ENCODE measurements at regions not wholly inside any gene's neighbourhood (a gene's known extent, or its start where the extent isn't known, plus 50 kb on each side); places are given as distances from the start of the nearest gene placed in this dataset.
"Not testable (repeated sequence)": the region's sequence is repeated elsewhere in the genome, so short reads cannot be mapped to it uniquely, and the experiment has no call there.

- Histone ChIP-seq H3K4me3 (no peak overlapping the region), H3K27ac (no peak overlapping the region), H3K9me3 (ENCODE audit: low read depth, low read length) (no peaks in the 10 kb centered on the region), H3K36me3 (ENCODE audit: insufficient read depth, low read length) (no peaks in the 10 kb centered on the region), H3K9ac (ENCODE audit: insufficient read length) (no peak overlapping the region)
- no peak for DNase-seq (ENCODE audit: low read depth, low spot score)
- TF ChIP-seq EZH2 (IDR thresholded peaks at IDR 0.05), result no peak
- TF ChIP-seq FOXP2 (optimal IDR thresholded peaks at IDR 0.05; ENCODE audit: control extremely low read depth, extremely low read length, insufficient read depth), result no peak
- TF ChIP-seq POLR2AphosphoS5 (IDR thresholded peaks at IDR 0.05; ENCODE audit: borderline replicate concordance, low read depth, low read length), result no peak
Measured at GRCh38 chr17:71592431-71592830, 528.4 kb upstream of the SOX9 start.

- no peak for DNase-seq (ENCODE audit: low read depth, low spot score)
- H3K9ac ChIP-seq (ENCODE audit: insufficient read length), result no peak overlapping the region
- TF ChIP-seq POLR2AphosphoS5 (IDR thresholded peaks at IDR 0.05; ENCODE audit: borderline replicate concordance, low read depth, low read length) (no peak), FOXP2 (optimal IDR thresholded peaks at IDR 0.05; ENCODE audit: control extremely low read depth, extremely low read length, insufficient read depth) (no peak), EZH2 (IDR thresholded peaks at IDR 0.05) (no peak)
- H3K9me3 ChIP-seq (ENCODE audit: low read depth, low read length), result no peaks in the 10 kb centered on the region
- H3K36me3 ChIP-seq (ENCODE audit: insufficient read depth, low read length), result no peaks in the 10 kb centered on the region
- H3K27ac ChIP-seq, result no peak overlapping the region
- no peak overlapping the region for H3K4me3 ChIP-seq
Measured at GRCh38 chr17:71593078-71593477, 527.7 kb upstream of the SOX9 start.

- not testable (repeated sequence) for H3K4me3 ChIP-seq; H3K9ac ChIP-seq (ENCODE audit: insufficient read length); DNase-seq (ENCODE audit: low read depth, low spot score); H3K27ac ChIP-seq; H3K9me3 ChIP-seq (ENCODE audit: low read depth, low read length); H3K36me3 ChIP-seq (ENCODE audit: insufficient read depth, low read length)
Measured at GRCh38 chr17:71599583-71599982, 521.2 kb upstream of the SOX9 start.

GRCh38 chr17:71600137-71600789 is 520.6 kb upstream of the SOX9 start:
- no peak for TF ChIP-seq POLR2AphosphoS5 (IDR thresholded peaks at IDR 0.05; ENCODE audit: borderline replicate concordance, low read depth, low read length)
- TF ChIP-seq FOXP2 (optimal IDR thresholded peaks at IDR 0.05; ENCODE audit: control extremely low read depth, extremely low read length, insufficient read depth), result no peak
- H3K36me3 ChIP-seq (ENCODE audit: insufficient read depth, low read length), result no peaks in the 10 kb centered on the region
- no peak overlapping the region for H3K4me3 ChIP-seq
- no peak for DNase-seq (ENCODE audit: low read depth, low spot score)
- H3K9ac ChIP-seq (ENCODE audit: insufficient read length), result no peak overlapping the region
- H3K27ac ChIP-seq, result no peak overlapping the region
- H3K9me3 ChIP-seq (ENCODE audit: low read depth, low read length), result no peaks in the 10 kb centered on the region

GRCh38 chr17:71601894-71602504 is 518.8 kb upstream of the SOX9 start:
- Histone ChIP-seq H3K9me3 (ENCODE audit: low read depth, low read length) (no peaks in the 10 kb centered on the region), H3K4me3 (no peak overlapping the region), H3K27ac (no peak overlapping the region), H3K9ac (ENCODE audit: insufficient read length) (no peak overlapping the region), H3K36me3 (ENCODE audit: insufficient read depth, low read length) (no peaks in the 10 kb centered on the region)
- TF ChIP-seq POLR2AphosphoS5 (IDR thresholded peaks at IDR 0.05; ENCODE audit: borderline replicate concordance, low read depth, low read length) (no peak), EZH2 (IDR thresholded peaks at IDR 0.05) (no peak), FOXP2 (optimal IDR thresholded peaks at IDR 0.05; ENCODE audit: control extremely low read depth, extremely low read length, insufficient read depth) (no peak)
- DNase-seq (ENCODE audit: low read depth, low spot score), result no peak

- DNase-seq (ENCODE audit: low read depth, low spot score), result no peak
- Histone ChIP-seq H3K36me3 (ENCODE audit: insufficient read depth, low read length) (no peaks in the 10 kb centered on the region), H3K4me3 (no peak overlapping the region), H3K9me3 (ENCODE audit: low read depth, low read length) (no peaks in the 10 kb centered on the region), H3K9ac (ENCODE audit: insufficient read length) (no peak overlapping the region), H3K27ac (no peak overlapping the region)
- TF ChIP-seq EZH2 (IDR thresholded peaks at IDR 0.05), result no peak
- no peak for TF ChIP-seq FOXP2 (optimal IDR thresholded peaks at IDR 0.05; ENCODE audit: control extremely low read depth, extremely low read length, insufficient read depth)
- no peak for TF ChIP-seq POLR2AphosphoS5 (IDR thresholded peaks at IDR 0.05; ENCODE audit: borderline replicate concordance, low read depth, low read length)
Measured at GRCh38 chr17:71613996-71614395, 506.8 kb upstream of the SOX9 start.

- TF ChIP-seq FOXP2 (optimal IDR thresholded peaks at IDR 0.05; ENCODE audit: control extremely low read depth, extremely low read length, insufficient read depth) (no peak), EZH2 (IDR thresholded peaks at IDR 0.05) (no peak), POLR2AphosphoS5 (IDR thresholded peaks at IDR 0.05; ENCODE audit: borderline replicate concordance, low read depth, low read length) (no peak)
- no peak overlapping the region for H3K27ac ChIP-seq
- H3K4me3 ChIP-seq, result no peak overlapping the region
- no peaks in the 10 kb centered on the region for H3K9me3 ChIP-seq (ENCODE audit: low read depth, low read length)
- no peak for DNase-seq (ENCODE audit: low read depth, low spot score)
- H3K9ac ChIP-seq (ENCODE audit: insufficient read length), result no peak overlapping the region
- no peaks in the 10 kb centered on the region for H3K36me3 ChIP-seq (ENCODE audit: insufficient read depth, low read length)
Measured at GRCh38 chr17:71615820-71616219, 505.0 kb upstream of the SOX9 start.

GRCh38 chr17:71617767-71618166 is 503.1 kb upstream of the SOX9 start:
- not testable (repeated sequence) for H3K4me3 ChIP-seq; H3K36me3 ChIP-seq (ENCODE audit: insufficient read depth, low read length); H3K9me3 ChIP-seq (ENCODE audit: low read depth, low read length); H3K9ac ChIP-seq (ENCODE audit: insufficient read length); H3K27ac ChIP-seq; DNase-seq (ENCODE audit: low read depth, low spot score)

GRCh38 chr17:71625330-71625729 is 495.5 kb upstream of the SOX9 start:
- Histone ChIP-seq H3K4me3 (no peak overlapping the region), H3K36me3 (ENCODE audit: insufficient read depth, low read length) (no peaks in the 10 kb centered on the region), H3K9me3 (ENCODE audit: low read depth, low read length) (no peaks in the 10 kb centered on the region), H3K9ac (ENCODE audit: insufficient read length) (no peak overlapping the region), H3K27ac (no peak overlapping the region)
- TF ChIP-seq EZH2 (IDR thresholded peaks at IDR 0.05) (no peak), FOXP2 (optimal IDR thresholded peaks at IDR 0.05; ENCODE audit: control extremely low read depth, extremely low read length, insufficient read depth) (no peak), POLR2AphosphoS5 (IDR thresholded peaks at IDR 0.05; ENCODE audit: borderline replicate concordance, low read depth, low read length) (no peak)
- no peak for DNase-seq (ENCODE audit: low read depth, low spot score)
